ENCODE measurements at regions not wholly inside any gene's neighbourhood (a gene's known extent, or its start where the extent isn't known, plus 50 kb on each side); places are given as distances from the start of the nearest gene placed in this dataset.

DNA sequence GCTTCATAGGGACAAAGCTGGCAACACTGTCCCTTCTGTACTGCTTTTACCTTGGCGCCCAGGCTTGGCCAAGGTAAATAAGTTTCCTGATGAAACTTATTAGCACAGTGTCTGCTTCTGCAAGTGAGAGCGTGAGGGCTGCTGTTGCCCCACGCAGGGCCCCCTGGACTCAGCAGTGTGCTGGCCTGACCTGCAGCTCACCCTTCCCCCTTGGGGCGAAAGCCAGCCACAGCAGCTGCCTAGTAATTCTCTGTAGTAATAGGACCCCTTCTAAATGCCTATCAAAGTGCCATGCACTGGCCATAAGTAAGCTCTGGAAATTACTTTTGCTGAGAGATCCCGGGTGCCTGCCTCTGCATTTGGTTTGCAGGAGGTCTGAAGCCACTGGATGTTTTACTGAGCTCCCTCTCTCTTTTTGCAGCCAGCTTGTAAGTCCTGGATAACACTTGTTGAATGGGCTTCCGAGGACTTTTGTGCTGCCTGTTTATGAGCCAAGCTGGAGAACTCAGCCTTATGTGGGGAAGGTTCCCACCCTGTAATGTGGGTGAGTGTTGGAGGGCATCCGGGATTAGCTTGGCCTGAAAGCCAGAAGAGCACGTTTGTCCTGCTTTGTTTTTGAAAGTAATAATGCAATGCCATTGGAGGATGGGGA, 293.9 kb downstream of the C7orf25 start:
- TF ChIP-seq CTCF (IDR thresholded peaks at IDR 0.05; ENCODE audit: low read length, missing control alignments) = no peak
- no peak overlapping the region for H3K4me3 ChIP-seq (replicated peaks; ENCODE audit: low read depth, low read length)
- DNase-seq (ENCODE audit: low read depth) = no peak

DNA sequence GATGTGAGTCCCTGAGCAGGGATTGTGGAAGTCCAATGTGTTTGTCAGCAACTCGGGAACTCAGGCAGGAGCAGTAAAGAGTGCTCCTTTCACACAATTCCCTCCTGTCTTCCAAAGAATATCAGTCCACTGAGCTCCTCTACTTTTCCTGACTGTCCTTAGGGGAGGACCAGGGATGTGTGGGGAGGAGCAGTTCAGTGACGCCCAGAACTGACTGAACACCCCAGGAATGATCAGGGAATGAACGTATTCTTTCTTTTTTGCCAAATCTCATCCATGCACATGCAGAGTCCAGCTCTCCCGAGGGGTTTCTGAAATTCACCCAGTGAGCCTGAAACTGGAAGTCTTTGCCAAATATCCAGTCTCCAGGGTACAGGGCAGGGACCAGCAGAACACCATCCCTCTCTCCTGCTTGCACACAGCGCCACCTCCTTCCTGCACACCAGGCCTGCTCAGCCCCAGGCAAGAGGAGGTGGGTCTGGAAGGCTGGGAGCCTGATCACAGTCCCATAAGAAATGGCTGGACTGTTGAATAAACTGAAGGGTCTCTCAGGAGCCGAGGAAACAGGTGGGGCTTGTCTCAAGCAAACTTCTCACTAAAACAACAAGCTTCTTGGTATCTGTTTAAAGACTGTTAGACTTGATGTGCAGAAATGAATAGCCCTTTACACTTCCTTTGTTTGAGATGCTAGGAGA, 294.7 kb downstream of the C7orf25 start:
- no peak for TF ChIP-seq CTCF (IDR thresholded peaks at IDR 0.05; ENCODE audit: low read length, missing control alignments)

GRCh38 chr7:42614636-42615035, 297.2 kb downstream of the C7orf25 start:
- DNase-seq (ENCODE audit: low read depth) = no peak
- H3K4me3 ChIP-seq (replicated peaks; ENCODE audit: low read depth, low read length) = no peak overlapping the region
- TF ChIP-seq CTCF (IDR thresholded peaks at IDR 0.05; ENCODE audit: low read length, missing control alignments) = no peak

More for the DNA sequence above, 294.7 kb downstream of the C7orf25 start:
- no peak for DNase-seq (ENCODE audit: low read depth)
- H3K4me3 ChIP-seq (replicated peaks; ENCODE audit: low read depth, low read length) = no peak overlapping the region

DNA sequence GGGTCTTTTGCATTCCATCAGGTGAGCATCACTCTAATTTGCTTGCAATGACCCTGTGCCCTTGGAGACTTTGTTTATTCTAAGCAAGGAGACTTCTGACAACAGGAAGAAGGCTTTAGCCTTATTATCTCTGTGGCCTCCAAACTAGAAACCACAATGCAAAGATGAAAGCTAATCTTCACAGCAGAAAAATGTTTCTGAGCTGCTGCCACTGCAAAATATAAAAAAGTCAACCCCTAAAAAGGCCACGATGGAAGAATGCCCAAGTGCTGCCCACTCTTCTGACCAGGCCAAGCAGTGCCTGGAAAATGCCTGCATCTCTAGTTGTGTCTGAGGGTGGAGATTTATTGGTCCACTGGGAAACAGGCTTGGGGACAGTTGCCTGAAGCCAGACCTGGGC, 299.9 kb downstream of the C7orf25 start:
- no peak for DNase-seq (ENCODE audit: low read depth)
- no peak overlapping the region for H3K4me3 ChIP-seq (replicated peaks; ENCODE audit: low read depth, low read length)
- no peak for TF ChIP-seq CTCF (IDR thresholded peaks at IDR 0.05; ENCODE audit: low read length, missing control alignments)

DNA sequence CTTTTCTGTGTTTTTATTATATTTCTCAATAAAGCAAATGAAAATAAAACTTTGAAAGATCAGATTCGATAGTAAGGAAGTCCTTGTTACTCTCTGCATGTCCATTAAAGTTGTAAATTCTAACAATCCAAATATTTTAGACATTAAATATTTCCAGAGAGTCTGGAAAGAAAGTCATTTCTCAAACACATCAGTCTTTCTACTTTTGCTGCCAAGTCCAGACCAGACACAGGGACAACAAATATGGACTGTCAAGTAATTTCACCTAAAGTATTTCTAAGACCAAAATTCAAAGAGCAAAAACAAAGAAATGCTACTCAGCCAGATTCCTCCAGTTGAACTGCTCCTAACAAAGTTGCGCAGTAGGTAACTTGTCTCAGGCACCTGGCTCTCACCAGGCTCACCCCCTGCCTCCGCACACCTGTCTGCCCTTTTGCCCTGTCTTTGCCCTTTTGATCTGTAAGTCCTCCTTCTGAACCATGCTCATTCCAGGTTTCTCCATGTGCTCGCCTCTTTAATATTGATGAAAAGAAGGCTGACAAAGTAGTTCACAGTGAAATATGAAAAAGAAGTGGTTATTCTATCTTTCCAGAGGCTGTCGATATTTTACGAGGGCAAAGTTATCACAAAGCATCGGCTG, 300.5 kb downstream of the C7orf25 start:
- no peak for DNase-seq (ENCODE audit: low read depth)
- TF ChIP-seq CTCF (IDR thresholded peaks at IDR 0.05; ENCODE audit: low read length, missing control alignments) = no peak
- H3K4me3 ChIP-seq (replicated peaks; ENCODE audit: low read depth, low read length) = no peak overlapping the region

- no peak for TF ChIP-seq CTCF (IDR thresholded peaks at IDR 0.05; ENCODE audit: low read length, missing control alignments)
- DNase-seq (ENCODE audit: low read depth) = no peak
- no peak overlapping the region for H3K4me3 ChIP-seq (replicated peaks; ENCODE audit: low read depth, low read length)
These were observed 305.5 kb downstream of the C7orf25 start for GRCh38 chr7:42606193-42606905.

All from fibroblast of pulmonary artery (primary cell).